Thoracic aorta (tissue), 2 donors: ENCODE measurements at regions not wholly inside any gene's neighbourhood (a gene's known extent, or its start where the extent isn't known, plus 50 kb on each side); places are given as distances from the start of the nearest gene placed in this dataset.

Experiments
- ATAC-seq: fragments of 150-250 bp; one replicate; pipeline ENCODE4 v1.8.0; 2017; ENCODE audit warnings: low read depth; ENCODE audit not compliant: insufficient number of reproducible peaks, low FRiP score
- DNase-seq: peaks from one replicate; pipeline ENCODE4 v3.0.0-alpha.2; 2020; ENCODE audit warnings: low spot score
- H3K27ac ChIP-seq, 2 donors: fragments of 200-600 bp; sonication (generic); 1 replicate in 1 of 2; 2 replicates in 1 of 2; pipeline ENCODE4 v1.5.1; 2016; ENCODE audit warnings: mild to moderate bottlenecking in 2 of 2, moderate library complexity in 2 of 2
- H3K27me3 ChIP-seq: fragments of 200-600 bp; sonication (generic); replicated peaks from 2 replicates; pipeline ENCODE4 v1.6.0; 2016; ENCODE audit warnings: mild to moderate bottlenecking; ENCODE audit not compliant: insufficient read depth
- H3K36me3 ChIP-seq: fragments of 200-600 bp; sonication (generic); one replicate; pipeline ENCODE4 v1.5.1; 2016
- H3K4me1 ChIP-seq, 2 donors: fragments of 200-600 bp; sonication (generic); 1 replicate in 1 of 2; 2 replicates in 1 of 2; pipeline versions ENCODE4 v1.5.1 to v1.6.0; 2016; ENCODE audit warnings: low read depth in 2 of 2, mild to moderate bottlenecking in 1 of 2; ENCODE audit not compliant: control insufficient read depth in 1 of 2
- H3K4me3 ChIP-seq: fragments of 200-600 bp; sonication (generic); 2 replicates; pipeline ENCODE4 v1.5.1; 2016; ENCODE audit warnings: mild to moderate bottlenecking
- H3K9me3 ChIP-seq: fragments of 200-600 bp; sonication (generic); 2 replicates; pipeline ENCODE4 v1.5.1; 2016
- CTCF ChIP-seq: fragments of 200-600 bp; sonication (generic); IDR thresholded peaks from one replicate; pipeline ENCODE4 v1.5.1; 2019; ENCODE audit warnings: antibody characterized with exemption

GRCh38 chr20:54324041-54324440 is 116.2 kb downstream of the PFDN4 start:
- H3K27ac ChIP-seq: no peak overlapping the region
- H3K36me3 ChIP-seq: no peaks in the 10 kb centered on the region
- ATAC-seq (no peak), DNase-seq (no peak)
- no peak overlapping the region for H3K4me3 ChIP-seq
- no peaks in the 10 kb centered on the region for H3K27me3 ChIP-seq
- H3K4me1 ChIP-seq: peaks cover 9 to 13% of the 10 kb centered on the region in 2 donors
- TF ChIP-seq CTCF: no peak
- H3K9me3 ChIP-seq: no peaks in the 10 kb centered on the region

GRCh38 chr20:54324652-54325285 is 116.9 kb downstream of the PFDN4 start:
- DNase-seq: no peak
- no peaks in the 10 kb centered on the region for H3K36me3 ChIP-seq
- H3K27me3 ChIP-seq: no peaks in the 10 kb centered on the region
- no peak overlapping the region for H3K27ac ChIP-seq
- no peak for TF ChIP-seq CTCF
- H3K9me3 ChIP-seq: no peaks in the 10 kb centered on the region
- peaks cover 9 to 12% of the 10 kb centered on the region in 2 donors for H3K4me1 ChIP-seq
- ATAC-seq: no peak
- no peak overlapping the region for H3K4me3 ChIP-seq

- Histone ChIP-seq H3K4me3 (no peak overlapping the region), H3K4me1 (peaks cover 0 to 8% of the 10 kb centered on the region in 2 donors), H3K27me3 (no peaks in the 10 kb centered on the region), H3K9me3 (no peaks in the 10 kb centered on the region), H3K36me3 (no peaks in the 10 kb centered on the region), H3K27ac (no peak overlapping the region)
- ATAC-seq (no peak), DNase-seq (no peak)
- no peak for TF ChIP-seq CTCF
These were observed 127.4 kb downstream of the PFDN4 start for GRCh38 chr20:54335299-54335698.

- Histone ChIP-seq H3K4me3 (no peak overlapping the region), H3K27ac (no peak overlapping the region), H3K27me3 (no peaks in the 10 kb centered on the region), H3K36me3 (no peaks in the 10 kb centered on the region), H3K9me3 (no peaks in the 10 kb centered on the region), H3K4me1 (peaks cover 0 to 19% of the 10 kb centered on the region in 2 donors)
- DNase-seq: no peak
- TF ChIP-seq CTCF: no peak
- ATAC-seq: no peak
These were observed 129.3 kb downstream of the PFDN4 start for GRCh38 chr20:54337144-54337543.

GRCh38 chr20:54339093-54339492 is 131.2 kb downstream of the PFDN4 start:
- H3K9me3 ChIP-seq: no peaks in the 10 kb centered on the region
- no peaks in the 10 kb centered on the region for H3K36me3 ChIP-seq
- no peaks in the 10 kb centered on the region for H3K27me3 ChIP-seq
- ATAC-seq: no peak
- H3K4me1 ChIP-seq: peaks cover 0 to 19% of the 10 kb centered on the region in 2 donors
- no peak overlapping the region for H3K4me3 ChIP-seq
- TF ChIP-seq CTCF: no peak
- no peak for DNase-seq
- H3K27ac ChIP-seq: no peak overlapping the region
